Mammary epithelial cell (primary cell): ENCODE measurements at regions not wholly inside any gene's neighbourhood (a gene's known extent, or its start where the extent isn't known, plus 50 kb on each side); places are given as distances from the start of the nearest gene placed in this dataset.

Experiments used
- CTCF ChIP-seq, 2 donors: IDR thresholded peaks in 1 of 2; conservative IDR thresholded peaks in 1 of 2; 2 replicates each; pipeline ENCODE4 v1.5.1; 2011 to 2012; ENCODE audit warnings: inconsistent platforms in 2 of 2, low read length in 2 of 2, mild to moderate bottlenecking in 2 of 2, control low read depth in 1 of 2, low read depth in 1 of 2; ENCODE audit not compliant: insufficient read depth in 1 of 2; ENCODE audit errors: extremely low read depth in 1 of 2
- EZH2 ChIP-seq: IDR thresholded peaks from 2 replicates; pipeline ENCODE4 v1.6.1; 2012; ENCODE audit warnings: low read length, inconsistent platforms, borderline replicate concordance

DNA sequence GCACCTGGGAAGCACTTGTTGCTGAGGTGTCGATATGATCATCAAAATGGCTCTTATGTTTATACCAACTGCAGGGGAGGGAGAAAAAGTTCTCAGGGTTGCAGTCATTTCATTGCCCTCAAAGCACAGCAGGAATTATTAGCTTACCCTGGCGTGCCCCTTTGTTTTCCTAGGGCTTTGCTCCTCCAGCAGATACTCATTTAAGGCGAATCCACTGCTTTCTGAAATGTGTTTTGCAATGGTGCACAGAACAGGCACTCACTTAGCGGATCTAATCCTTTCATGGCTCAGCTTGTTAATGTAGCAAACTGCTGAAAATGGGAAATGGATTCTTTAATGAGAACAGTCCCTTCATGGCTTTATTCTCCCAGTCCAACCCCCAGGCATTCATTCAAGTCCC, 76.7 kb downstream of the NKX2-1 start:
- no peak for TF ChIP-seq CTCF (conservative IDR thresholded peaks at IDR 0.05 in 1 of 2, IDR thresholded peaks at IDR 0.05 in 1 of 2; ENCODE audit: extremely low read depth in 1 of 2, insufficient read depth in 1 of 2, low read depth in 1 of 2, low read length in 2 of 2)
- TF ChIP-seq EZH2: no peak
